HG03095 (cell line): ENCODE measurements at regions not wholly inside any gene's neighbourhood (a gene's known extent, or its start where the extent isn't known, plus 50 kb on each side); places are given as distances from the start of the nearest gene placed in this dataset.
"Not testable (repeated sequence)": the region's sequence is repeated elsewhere in the genome, so short reads cannot be mapped to it uniquely, and the experiment has no call there.

Experiments
- ATAC-seq: cut with Tn5 transposase; IDR thresholded peaks from one replicate; pipeline ENCODE4 v1.9.1; 2021; ENCODE audit warnings: moderate library complexity; ENCODE audit not compliant: unreplicated experiment

- no peak for ATAC-seq
Measured at GRCh38 chr6:140001005-140001404, 626.6 kb upstream of the CITED2 start.

DNA sequence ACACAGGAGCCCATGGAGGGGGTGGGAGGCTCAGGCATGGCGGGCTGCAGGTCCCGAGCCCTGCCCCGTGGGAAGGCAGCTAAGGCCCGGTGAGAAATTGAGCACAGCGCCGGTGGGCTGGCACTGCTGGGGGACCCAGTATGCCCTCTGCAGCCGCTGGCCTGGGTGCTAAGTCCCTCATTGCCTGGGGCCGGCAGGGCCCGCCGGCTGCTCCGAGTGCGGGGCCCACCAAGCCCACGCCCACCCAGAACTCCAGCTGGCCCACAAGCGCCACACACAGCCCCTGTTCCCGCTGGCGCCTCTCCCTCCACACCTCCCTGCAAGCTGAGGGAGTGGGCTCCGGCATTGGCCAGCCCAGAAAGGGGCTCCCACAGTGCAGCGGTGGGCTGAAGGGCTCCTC, 625.2 kb upstream of the CITED2 start:
- ATAC-seq, result not testable (repeated sequence)

DNA sequence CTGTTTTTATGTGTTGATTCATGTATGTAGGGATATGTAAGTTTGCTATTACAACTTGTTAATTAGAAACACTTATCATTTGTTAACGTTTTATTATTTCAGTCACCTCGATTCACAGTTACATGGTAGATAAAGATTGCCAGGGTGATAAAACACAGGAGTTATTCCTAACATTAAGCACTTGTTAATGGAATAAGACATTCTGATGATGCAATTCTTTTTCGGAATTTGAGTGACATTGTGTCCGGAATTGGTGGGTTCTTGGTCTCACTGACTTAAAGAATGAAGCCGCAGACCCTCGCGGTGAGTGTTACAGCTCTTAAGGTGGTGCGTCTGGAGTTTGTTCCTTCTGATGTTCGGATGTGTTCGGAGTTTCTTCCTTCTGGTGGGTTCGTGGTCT, 624.0 kb upstream of the CITED2 start:
- ATAC-seq, result not testable (repeated sequence)

- ATAC-seq, result no peak
Measured at GRCh38 chr6:139996253-139996834, 621.9 kb upstream of the CITED2 start.

DNA sequence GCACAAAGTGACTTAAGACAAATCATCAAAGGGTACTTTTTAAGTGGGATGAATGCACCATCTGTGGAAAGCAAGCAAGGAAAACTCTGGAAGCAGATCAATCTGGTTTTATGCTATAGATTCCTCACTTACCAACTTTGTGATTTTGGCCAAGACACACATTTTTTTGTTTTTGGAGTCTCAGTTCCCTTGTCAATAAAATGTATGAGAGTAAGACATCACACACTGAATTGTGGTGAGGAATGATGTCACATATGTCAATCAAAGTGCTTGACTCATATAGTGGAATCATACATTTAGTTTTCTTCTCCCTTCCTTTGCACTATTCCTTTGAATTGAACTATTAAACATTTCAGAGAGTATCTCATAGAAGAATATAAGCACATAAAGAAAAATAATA, 620.5 kb upstream of the CITED2 start:
- ATAC-seq, result no peak

DNA sequence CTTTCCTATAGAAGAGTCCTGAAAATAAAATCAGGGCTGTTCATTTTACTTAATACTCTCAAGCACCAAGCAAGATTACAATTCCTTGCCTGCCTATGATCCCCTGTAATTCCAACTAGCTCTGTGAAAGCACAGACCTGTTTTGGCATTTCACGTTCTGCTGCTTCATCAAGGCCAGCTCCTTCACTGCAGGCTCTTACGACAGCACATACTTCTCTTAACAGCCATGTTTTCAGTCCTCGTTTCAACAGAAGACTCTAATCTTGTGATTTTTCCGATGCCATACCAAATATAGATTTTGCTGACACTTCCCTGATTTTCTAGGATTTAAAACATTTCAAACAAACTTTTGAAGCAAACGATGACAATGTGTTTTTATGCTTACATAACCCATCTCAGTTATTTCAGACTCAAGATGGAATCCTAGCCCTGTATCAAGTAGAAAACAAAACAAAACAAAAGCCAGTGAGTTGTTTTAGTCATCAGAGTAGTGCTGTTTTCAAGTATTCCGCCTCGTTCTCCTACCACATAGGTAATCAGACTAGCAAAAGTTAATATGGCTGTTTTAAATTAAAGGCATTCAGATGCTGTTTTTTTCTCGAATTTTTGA, 616.5 kb upstream of the CITED2 start:
- ATAC-seq, result no peak

GRCh38 chr6:139990026-139990686, 615.7 kb upstream of the CITED2 start:
- ATAC-seq, result no peak

DNA sequence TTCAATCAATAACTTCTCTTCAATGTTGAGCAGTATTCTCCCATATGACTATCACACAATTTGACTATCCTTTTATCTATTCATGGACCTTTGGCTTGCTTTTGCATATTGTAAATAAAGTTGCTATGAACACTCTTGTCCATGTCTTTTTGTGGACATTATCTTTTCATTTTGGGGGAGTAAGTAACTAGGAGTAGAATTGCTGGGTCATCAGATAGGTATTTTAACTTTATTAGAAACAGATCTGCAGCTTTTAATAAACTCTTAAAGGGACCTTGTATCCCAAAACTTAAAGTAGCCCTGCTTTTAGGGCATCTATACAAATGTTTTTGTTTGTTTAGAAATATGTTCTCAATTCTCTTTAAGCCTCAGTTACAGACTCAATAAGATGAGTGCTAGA, 614.2 kb upstream of the CITED2 start:
- no peak for ATAC-seq

- no peak for ATAC-seq
Measured at GRCh38 chr6:139987091-139987490, 612.6 kb upstream of the CITED2 start.

DNA sequence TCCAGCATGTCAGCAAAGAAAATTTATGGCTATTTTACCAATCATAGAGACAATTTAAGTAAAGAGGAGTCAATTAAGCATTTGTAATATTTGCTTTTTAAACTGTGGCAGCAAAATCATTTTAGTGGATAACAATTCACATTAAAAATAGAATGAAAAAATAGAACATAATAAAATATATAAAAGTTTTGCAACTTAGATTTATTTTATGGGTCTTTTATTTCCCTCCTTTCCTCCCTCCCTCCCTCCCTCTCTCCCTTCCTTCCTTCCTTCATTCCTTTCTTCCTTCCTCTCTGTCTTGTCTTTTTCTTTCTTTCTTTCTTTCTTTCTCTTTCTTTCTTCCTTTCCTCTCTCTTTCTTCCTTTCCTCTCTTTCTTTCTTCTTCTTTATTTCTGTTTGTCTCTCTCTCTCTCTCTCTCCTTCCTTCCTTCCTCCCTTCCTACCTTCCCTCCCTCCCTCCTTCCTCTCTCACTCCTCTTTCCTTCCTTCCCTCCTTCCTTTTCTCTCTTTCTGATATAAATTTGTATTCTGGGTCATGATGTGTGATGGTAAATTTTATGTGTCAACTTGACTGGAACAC, 610.9 kb upstream of the CITED2 start:
- ATAC-seq, result no peak

- no peak for ATAC-seq
Measured at GRCh38 chr6:139984317-139984716, 609.9 kb upstream of the CITED2 start.

GRCh38 chr6:139983555-139984276, 609.3 kb upstream of the CITED2 start:
- ATAC-seq, result no peak

- ATAC-seq, result no peak
Measured at GRCh38 chr6:139982652-139983295, 608.3 kb upstream of the CITED2 start.

DNA sequence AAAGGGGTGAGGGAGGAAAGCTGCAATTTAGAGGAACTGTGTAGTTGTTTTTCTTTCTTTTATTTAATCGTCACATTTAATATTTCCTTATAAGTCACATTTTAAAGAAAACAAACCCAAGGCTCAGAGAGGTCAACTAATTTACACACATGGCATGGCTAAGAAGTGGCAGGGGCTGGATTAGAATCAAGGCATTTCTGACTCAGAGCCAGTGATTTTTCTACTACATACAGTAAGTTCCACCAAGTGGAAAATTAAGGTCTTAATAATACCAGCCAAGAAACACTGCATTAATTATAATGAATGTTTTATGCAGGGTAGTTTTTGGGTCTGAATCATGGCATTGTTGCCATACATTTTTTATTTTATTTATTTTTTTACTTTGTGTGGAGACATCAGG, 607.7 kb upstream of the CITED2 start:
- no peak for ATAC-seq

GRCh38 chr6:139981768-139982181, 607.3 kb upstream of the CITED2 start:
- no peak for ATAC-seq

- ATAC-seq, result no peak
Measured at GRCh38 chr6:139981066-139981624, 606.7 kb upstream of the CITED2 start.

GRCh38 chr6:139980631-139981030, 606.2 kb upstream of the CITED2 start:
- not testable (repeated sequence) for ATAC-seq

GRCh38 chr6:139979021-139979725, 604.7 kb upstream of the CITED2 start:
- ATAC-seq, result no peak

GRCh38 chr6:139977887-139978332, 603.5 kb upstream of the CITED2 start:
- no peak for ATAC-seq
